Stimulated activated naive CD8-positive, alpha-beta T cell treated with anti-CD3 and anti-CD28 coated beads, Interleukin-15, amount 100 ng/mL, for 72 hours (primary cell): ENCODE measurements at regions not wholly inside any gene's neighbourhood (a gene's known extent, or its start where the extent isn't known, plus 50 kb on each side); places are given as distances from the start of the nearest gene placed in this dataset.
"Not testable (repeated sequence)": the region's sequence is repeated elsewhere in the genome, so short reads cannot be mapped to it uniquely, and the experiment has no call there.

Experiments
- ATAC-seq: fragments of 150-1000 bp; cut with Tn5 transposase; 2 replicates; pipeline ENCODE4 v1.10.0; 2021; ENCODE audit warnings: mild to moderate bottlenecking, moderate library complexity
- DNase-seq, 2 donors: peaks; one replicate each; pipeline ENCODE4 v3.0.0; 2021 to 2022
- H3K27ac Mint-ChIP-seq, 2 donors: one replicate each; pipeline ENCODE4 v1.8.0; 2022; ENCODE audit warnings: mild to moderate bottlenecking in 2 of 2, mixed read lengths in 2 of 2, moderate library complexity in 2 of 2
- H3K27me3 Mint-ChIP-seq: one replicate; pipeline ENCODE4 v1.8.0; 2022; ENCODE audit warnings: mixed read lengths
- H3K4me1 Mint-ChIP-seq: one replicate; pipeline ENCODE4 v1.8.0; 2022; ENCODE audit warnings: mild to moderate bottlenecking, mixed read lengths
- H3K4me3 Mint-ChIP-seq, 2 donors: one replicate each; pipeline ENCODE4 v1.8.0; 2022; ENCODE audit warnings: mild to moderate bottlenecking in 2 of 2, mixed read lengths in 2 of 2, moderate library complexity in 1 of 2
- H3K9me3 Mint-ChIP-seq, 2 donors: one replicate each; pipeline ENCODE4 v1.8.0; 2022; ENCODE audit warnings: mixed read lengths in 2 of 2

DNA sequence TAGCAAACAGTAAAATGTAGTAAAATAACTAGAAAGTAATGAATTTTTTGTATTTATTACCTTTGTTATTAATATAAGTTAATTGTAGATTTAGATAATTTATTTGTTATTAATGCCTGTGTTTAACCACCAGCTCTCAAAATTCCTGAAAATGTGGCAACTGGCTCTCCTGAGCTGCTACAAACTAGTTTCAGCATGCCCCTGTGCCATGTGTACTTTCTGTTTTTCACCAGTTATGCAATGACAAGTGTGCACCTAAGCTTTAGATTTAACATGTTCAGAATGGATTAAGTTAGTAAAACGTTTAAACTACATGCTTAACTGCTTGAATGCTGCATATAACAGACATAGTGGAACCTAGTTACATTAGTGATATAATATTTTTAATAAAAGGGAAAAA lies 88.1 kb downstream of the POSTN start:
- H3K27me3 Mint-ChIP-seq, result no peaks in the 10 kb centered on the region
- ATAC-seq, result no peak
- H3K4me1 Mint-ChIP-seq, result no peaks in the 10 kb centered on the region
- no peak overlapping the region for H3K4me3 Mint-ChIP-seq
- H3K27ac Mint-ChIP-seq, result no peak overlapping the region
- H3K9me3 Mint-ChIP-seq, result peaks cover 0 to 4% of the 10 kb centered on the region in 2 donors
- DNase-seq, result no peak

DNA sequence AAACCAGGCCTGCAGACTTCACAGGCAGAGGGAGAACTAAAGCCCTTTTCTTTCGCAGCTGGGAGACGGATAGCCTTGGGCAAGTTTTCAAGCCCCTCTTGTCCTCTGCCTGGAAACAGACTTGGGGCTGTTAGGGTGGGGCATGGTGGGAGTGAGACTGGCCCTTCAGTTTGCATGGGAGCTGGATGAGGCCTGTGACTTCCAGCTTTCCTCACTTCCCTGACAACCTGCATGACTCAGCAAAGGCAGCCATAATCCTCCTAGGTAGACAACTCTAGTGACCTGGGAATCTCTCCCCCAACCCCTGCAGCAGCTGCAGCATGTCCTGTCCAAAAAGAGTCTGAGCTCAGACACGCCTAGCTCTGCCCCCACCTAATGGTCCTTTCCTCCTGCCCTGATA lies 93.0 kb downstream of the POSTN start:
- H3K4me1 Mint-ChIP-seq, result no peaks in the 10 kb centered on the region
- H3K27ac Mint-ChIP-seq, result no peak overlapping the region

DNA sequence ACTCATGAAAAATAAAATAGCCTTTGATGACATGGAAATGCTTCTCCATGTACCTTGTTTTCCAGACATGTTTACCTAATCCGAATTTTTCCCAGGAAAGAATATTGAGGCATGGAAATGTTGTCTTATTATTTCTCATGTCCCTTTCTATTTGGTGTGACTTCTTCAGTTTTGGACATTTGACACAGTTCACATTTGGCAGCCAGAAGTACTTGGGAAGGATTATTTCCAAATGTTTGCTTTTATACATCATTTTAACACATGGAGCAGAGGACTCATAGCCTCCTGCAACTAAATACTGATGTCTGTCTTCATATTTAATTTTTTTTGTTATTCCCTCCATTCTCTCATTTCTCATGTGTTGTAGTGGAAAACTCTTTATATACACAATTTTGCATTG lies 94.3 kb downstream of the POSTN start:
- ATAC-seq, result no peak
- DNase-seq, result no peak
- no peaks in the 10 kb centered on the region for H3K4me1 Mint-ChIP-seq
- H3K27ac Mint-ChIP-seq, result no peak overlapping the region
- H3K9me3 Mint-ChIP-seq, result no peaks in the 10 kb centered on the region
- H3K4me3 Mint-ChIP-seq, result no peak overlapping the region
- no peaks in the 10 kb centered on the region for H3K27me3 Mint-ChIP-seq

More for the DNA sequence above, 93.0 kb downstream of the POSTN start:
- Mint-ChIP-seq H3K4me3 (no peak overlapping the region), H3K9me3 (no peaks in the 10 kb centered on the region), H3K27me3 (no peaks in the 10 kb centered on the region)
- ATAC-seq, result no peak
- no peak for DNase-seq

DNA sequence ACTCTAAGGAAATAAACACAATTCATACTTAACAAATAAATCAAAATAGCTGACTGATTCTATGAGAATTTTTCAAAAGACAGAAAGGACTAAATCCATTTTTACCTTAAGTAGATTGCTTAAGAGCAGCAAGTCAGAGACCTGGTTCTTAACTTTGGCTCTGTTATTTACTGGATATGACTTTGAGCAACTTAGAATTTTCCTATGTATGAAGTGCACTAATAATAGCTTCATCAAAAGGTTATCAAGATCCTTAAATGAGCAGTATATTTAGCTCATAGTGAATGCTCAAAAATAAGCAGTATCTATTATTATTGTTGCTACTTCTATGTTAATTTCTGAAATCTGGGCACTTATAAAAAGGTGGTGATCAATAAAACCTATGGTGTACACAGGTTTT lies 95.3 kb downstream of the POSTN start:
- no peak overlapping the region for H3K27ac Mint-ChIP-seq
- no peaks in the 10 kb centered on the region for H3K27me3 Mint-ChIP-seq
- no peaks in the 10 kb centered on the region for H3K4me1 Mint-ChIP-seq
- DNase-seq (no peak), ATAC-seq (no peak)
- H3K9me3 Mint-ChIP-seq, result no peaks in the 10 kb centered on the region
- H3K4me3 Mint-ChIP-seq, result no peak overlapping the region

DNA sequence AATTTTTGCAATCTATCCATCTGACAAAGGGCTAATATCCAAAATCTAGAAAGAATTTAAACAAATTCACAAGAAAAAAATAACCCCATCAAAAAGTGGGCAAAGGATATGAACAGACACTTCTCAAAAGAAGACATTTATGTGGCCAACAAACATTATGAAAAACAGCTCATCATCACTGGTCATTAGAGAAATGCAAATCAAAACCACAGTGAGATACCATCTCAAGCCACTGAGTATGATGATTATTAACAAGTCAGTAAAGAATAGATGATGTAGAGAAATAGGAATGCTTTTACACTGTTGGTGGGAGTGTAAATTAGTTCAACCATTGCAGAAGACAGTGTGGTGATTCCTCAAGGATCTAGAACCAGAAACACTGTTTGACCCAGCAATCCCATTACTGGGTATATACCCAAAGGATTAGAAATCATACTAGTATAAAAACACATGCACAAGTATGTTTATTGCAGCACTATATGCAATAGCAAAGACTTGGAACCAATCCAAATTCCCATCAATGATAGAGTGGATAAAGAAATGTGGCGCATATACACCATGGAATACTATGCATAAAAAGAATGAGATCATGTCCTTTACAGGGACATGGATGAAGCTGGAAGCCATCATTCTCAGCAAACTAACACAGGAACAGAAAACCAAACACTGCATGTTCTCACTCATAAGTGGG lies 96.1 kb downstream of the POSTN start:
- H3K9me3 Mint-ChIP-seq, H3K27me3 Mint-ChIP-seq, H3K4me3 Mint-ChIP-seq, ATAC-seq, H3K4me1 Mint-ChIP-seq, DNase-seq, H3K27ac Mint-ChIP-seq: not testable (repeated sequence)

DNA sequence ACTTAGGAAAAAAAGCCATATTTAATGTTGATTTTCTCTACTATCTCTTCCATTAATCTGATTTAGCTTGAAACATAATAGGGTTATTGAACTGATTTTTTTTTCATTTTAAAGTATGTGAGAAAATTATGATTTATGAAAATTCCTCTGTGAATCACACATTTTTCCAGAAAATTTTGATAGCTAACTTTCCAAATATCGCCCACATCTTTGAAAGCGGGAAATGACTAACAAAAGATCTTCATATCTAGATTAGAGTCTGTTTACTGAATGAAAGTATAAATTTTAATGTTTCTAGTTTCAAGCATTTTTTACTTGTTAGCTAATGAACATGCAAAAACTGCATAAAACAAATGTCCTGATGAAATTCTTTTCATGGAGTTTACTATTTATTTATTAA lies 97.4 kb downstream of the POSTN start:
- ATAC-seq (no peak), DNase-seq (no peak)
- Mint-ChIP-seq H3K27ac (no peak overlapping the region), H3K9me3 (peaks cover 0 to 5% of the 10 kb centered on the region in 2 donors), H3K4me1 (no peaks in the 10 kb centered on the region), H3K4me3 (no peak overlapping the region), H3K27me3 (no peaks in the 10 kb centered on the region)

DNA sequence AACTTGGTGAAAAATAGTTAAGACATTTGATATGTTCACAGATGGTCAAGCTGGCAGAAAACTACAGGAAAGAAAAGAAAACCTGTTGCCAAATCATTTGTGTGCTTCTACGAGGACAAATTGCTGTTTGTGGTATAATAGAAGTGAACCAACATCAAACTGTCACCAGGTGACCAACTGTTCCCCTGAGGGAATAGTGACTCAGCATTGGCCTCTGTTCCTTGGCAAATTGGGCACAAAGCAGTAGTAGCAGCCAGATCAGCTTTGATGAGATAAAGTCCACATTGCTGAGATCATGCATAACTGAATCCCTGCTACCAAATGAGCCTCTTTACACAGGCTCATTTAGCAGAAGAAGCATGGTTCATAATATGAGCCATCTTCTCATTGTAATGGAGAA lies 103.5 kb downstream of the POSTN start:
- Mint-ChIP-seq H3K9me3 (peaks cover 0 to 5% of the 10 kb centered on the region in 2 donors), H3K4me3 (no peak overlapping the region), H3K4me1 (no peaks in the 10 kb centered on the region), H3K27ac (no peak overlapping the region), H3K27me3 (no peaks in the 10 kb centered on the region)
- no peak for DNase-seq
- no peak for ATAC-seq

DNA sequence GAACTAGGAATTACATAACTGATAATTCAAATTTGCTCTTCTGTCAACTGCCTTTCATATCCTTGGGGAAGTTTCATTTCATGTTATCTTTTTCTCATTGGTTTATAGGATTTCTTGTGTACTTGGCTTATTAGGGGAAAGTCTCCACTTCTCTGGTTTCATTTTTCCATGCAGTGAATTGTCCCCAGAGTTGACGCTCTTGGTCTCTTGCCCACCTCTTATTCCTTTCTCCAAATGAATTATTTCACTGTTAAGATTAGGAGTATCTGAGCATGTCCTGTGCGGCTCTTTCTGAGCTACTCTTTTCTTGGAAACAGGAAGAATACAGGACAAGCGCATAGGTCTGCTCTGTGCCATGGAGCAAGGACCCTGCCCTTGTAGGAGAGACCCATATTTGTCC lies 104.8 kb downstream of the POSTN start:
- ATAC-seq, result no peak
- Mint-ChIP-seq H3K9me3 (peaks cover 0 to 5% of the 10 kb centered on the region in 2 donors), H3K4me3 (no peak overlapping the region), H3K27ac (no peak overlapping the region), H3K4me1 (no peaks in the 10 kb centered on the region), H3K27me3 (no peaks in the 10 kb centered on the region)
- DNase-seq, result no peak

DNA sequence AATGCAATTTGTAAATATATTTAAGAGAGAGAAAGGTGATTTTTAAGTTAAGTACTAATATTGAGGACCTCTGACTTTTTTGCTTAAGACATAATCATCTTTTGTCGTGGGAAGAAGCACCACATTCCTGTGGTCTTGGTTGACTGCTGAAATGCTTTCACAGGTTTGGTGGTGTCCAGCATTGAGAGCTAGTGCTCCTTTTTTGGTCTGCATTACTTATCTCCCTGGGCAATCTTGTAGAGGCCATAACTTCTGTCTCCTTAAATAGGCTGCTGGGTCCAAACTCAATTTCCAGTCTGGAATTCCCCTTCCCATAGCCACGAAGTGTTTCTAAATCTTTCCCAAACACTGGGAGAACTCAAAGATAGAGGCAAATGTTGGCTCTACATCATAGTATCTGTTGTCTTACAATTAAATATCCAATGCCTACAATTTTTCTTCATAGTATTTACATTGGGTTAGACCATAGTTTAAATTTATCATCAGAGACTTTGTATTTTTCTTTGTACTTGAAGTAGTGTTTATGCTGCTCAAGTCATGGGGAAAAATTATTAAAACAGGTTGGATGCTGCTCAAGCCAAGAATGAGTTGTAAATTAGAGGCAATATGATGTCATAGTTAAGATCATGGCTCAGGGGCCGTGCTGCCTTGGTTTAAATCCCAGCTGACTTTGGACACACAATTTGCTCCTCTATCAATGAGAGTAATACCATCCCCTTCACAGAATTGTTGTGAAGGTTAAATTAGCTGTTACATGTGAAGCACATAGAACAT lies 105.6 kb downstream of the POSTN start:
- Mint-ChIP-seq H3K4me3 (no peak overlapping the region), H3K27me3 (no peaks in the 10 kb centered on the region), H3K9me3 (peaks cover 0 to 5% of the 10 kb centered on the region in 2 donors), H3K4me1 (no peaks in the 10 kb centered on the region), H3K27ac (no peak overlapping the region)
- ATAC-seq (no peak), DNase-seq (no peak)

DNA sequence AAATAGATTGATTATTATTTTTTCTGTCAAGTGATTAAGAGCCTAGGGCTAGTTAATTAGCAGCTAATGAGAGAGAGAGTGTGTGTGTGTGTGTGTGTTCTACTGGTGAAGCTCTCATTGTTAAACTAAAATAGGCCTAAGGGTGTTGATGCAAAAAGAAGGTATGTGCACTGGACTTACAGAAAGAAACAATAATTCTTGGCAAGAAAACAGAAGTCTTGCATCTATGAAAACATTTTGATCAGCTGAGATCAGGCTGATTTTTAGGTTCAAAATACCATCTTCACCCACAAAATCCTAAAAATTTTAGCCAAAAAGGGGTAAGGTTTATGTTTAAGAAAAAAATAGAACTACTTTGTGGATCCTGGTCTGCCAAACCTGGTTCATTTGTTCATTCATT lies 106.5 kb downstream of the POSTN start:
- Mint-ChIP-seq H3K27me3 (no peaks in the 10 kb centered on the region), H3K27ac (peak overlapping the region in 1 of 2 donors; percentile 25), H3K4me3 (no peak overlapping the region), H3K4me1 (no peaks in the 10 kb centered on the region), H3K9me3 (peaks cover 0 to 5% of the 10 kb centered on the region in 2 donors)
- no peak for ATAC-seq
- DNase-seq, result no peak

DNA sequence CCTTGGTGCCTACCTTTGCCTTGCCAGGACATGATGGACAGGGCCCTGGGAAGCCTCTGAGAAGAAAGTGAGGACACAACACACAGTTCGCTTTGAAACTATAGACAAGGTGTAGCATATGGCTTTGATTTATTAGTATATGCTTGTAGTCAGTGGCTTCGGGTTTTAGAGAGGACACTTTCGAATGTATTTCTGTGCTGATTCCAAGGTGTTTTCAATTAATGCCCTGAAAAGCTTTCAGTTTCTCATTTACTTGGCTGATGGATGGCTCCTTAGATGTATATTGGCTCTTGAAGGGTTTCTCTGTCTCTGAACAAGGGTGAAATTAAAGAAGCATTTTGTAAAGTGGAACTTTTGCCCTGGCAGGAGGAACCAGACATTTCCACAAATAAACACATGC lies 106.9 kb downstream of the POSTN start:
- DNase-seq, result no peak
- peak overlapping the region in 1 of 2 donors; percentile 25 for H3K27ac Mint-ChIP-seq
- H3K9me3 Mint-ChIP-seq, result peaks cover 0 to 4% of the 10 kb centered on the region in 2 donors
- H3K27me3 Mint-ChIP-seq, result no peaks in the 10 kb centered on the region
- no peak overlapping the region for H3K4me3 Mint-ChIP-seq
- no peaks in the 10 kb centered on the region for H3K4me1 Mint-ChIP-seq
- ATAC-seq, result no peak

DNA sequence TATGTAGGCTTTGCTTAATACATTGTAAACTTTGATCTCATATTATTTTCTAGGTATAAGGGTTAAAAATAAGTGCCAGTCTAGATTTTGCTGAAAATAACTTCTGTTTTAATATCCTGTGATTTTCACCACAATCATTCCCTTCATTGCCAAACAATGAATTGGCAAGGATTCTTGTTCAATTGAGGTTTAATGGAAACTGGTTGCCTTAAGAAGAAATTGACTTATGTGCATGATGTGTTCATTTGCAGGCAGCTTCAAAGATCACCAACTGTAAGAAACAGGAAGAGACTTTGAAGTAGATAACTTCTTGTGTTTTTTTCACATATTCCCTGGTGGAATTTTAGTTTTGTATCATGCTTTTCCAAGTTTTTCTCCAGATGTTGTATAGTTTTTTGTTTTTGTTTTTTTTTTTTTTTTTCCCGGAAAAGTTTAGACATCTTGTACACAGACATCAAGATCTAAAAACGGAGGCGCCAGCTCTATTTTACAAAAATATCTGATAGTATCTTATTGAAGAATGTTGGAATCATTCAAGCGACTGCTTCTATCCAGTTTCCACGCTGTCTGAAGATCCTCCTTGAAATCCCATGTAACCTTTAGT lies 108.3 kb downstream of the POSTN start:
- Mint-ChIP-seq H3K4me3 (no peak overlapping the region), H3K9me3 (no peaks in the 10 kb centered on the region), H3K27me3 (no peaks in the 10 kb centered on the region), H3K4me1 (no peaks in the 10 kb centered on the region), H3K27ac (no peak overlapping the region)
- DNase-seq, result no peak
- ATAC-seq, result no peak

DNA sequence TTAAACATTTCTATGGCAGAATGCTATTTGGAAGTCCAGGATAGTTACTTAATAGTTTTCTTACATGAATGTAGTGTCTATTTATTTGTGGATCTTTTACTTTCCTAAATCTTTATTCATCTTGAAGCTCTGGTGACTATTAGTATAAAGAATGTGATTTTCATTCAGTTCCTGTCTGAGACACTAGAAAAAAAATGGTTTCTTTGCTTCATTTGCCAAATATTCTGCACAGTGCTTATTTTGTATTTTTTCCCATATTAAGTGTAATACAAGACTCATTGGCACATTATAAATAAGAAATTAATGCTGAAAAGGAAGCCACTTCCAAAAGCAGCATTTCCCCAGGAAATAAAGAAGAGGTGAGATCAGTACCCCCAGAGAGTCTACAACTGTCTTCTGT lies 109.8 kb downstream of the POSTN start:
- no peaks in the 10 kb centered on the region for H3K27me3 Mint-ChIP-seq
- DNase-seq (no peak), ATAC-seq (no peak)
- H3K4me3 Mint-ChIP-seq, result no peak overlapping the region
- H3K4me1 Mint-ChIP-seq, result no peaks in the 10 kb centered on the region
- no peaks in the 10 kb centered on the region for H3K9me3 Mint-ChIP-seq
- H3K27ac Mint-ChIP-seq, result no peak overlapping the region

DNA sequence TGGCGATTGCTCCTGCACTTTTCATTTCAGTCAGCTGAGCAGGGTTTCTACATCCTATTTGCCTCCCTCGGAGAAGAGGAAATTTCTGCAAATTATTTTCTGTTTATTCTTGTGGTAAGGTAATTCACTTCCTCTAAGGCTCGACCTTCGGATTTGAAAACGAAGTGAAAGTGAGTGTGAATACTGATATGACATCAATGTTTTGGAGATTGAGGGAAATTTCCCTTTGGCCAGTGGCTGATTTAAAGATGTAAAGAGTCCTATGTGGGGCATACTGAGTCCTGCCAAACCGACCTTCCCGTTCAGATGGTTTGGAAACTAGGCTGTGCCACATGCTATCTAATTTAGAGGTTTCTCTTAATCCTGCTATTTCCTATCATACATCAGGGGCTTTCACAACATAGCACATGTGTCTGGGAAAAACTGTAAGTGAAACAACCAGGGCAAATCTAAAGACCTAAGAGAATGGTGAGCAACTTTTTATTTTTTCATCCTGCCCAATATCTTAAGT lies 112.3 kb downstream of the POSTN start:
- DNase-seq (no peak), ATAC-seq (no peak)
- H3K4me1 Mint-ChIP-seq, result no peaks in the 10 kb centered on the region
- H3K4me3 Mint-ChIP-seq, result no peak overlapping the region
- no peaks in the 10 kb centered on the region for H3K27me3 Mint-ChIP-seq
- H3K9me3 Mint-ChIP-seq, result no peaks in the 10 kb centered on the region
- H3K27ac Mint-ChIP-seq, result no peak overlapping the region

DNA sequence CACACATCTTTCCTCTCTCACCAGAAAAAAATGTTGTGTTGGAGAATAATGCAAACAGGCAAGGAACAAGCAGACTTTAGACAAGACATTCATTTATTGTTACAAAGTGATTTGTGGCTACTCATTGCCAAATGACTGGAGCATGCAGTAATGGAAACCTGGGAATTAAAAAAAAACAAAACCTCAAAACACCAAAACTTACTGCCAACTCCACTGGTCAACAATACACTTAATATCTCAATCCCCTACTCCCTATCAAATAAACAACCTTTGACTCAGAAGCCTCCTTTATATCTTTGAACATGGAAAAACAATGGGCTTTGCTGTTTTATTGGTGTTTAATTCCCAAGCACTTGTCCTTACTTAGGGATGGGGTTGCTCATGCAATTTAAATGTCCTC lies 112.8 kb downstream of the POSTN start:
- DNase-seq, result no peak

DNA sequence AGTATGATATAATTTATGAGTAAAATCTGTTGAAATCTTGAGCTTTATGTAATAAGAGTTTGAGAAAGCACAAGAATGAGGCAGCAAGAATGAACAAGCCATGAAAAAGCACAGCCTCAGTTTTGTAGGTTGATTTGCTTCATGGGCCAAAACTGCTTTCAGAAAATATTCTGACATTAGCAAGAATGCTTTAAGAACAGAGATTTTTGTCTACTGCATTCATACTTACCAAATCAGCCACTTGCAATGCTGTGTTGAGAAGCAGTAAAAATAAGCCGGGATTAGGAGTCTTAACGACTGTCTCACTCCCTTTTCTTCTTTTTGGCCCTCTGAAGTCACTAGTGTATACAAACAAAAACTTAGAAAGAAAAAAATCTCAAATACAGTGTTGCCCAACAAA lies 114.5 kb downstream of the POSTN start:
- ATAC-seq, result no peak
- Mint-ChIP-seq H3K4me3 (no peak overlapping the region), H3K9me3 (peaks cover 0 to 6% of the 10 kb centered on the region in 2 donors), H3K27ac (no peak overlapping the region), H3K27me3 (no peaks in the 10 kb centered on the region), H3K4me1 (no peaks in the 10 kb centered on the region)
- DNase-seq, result no peak

More for the DNA sequence above, 112.8 kb downstream of the POSTN start:
- Mint-ChIP-seq H3K27me3 (no peaks in the 10 kb centered on the region), H3K27ac (no peak overlapping the region), H3K9me3 (no peaks in the 10 kb centered on the region), H3K4me1 (no peaks in the 10 kb centered on the region), H3K4me3 (no peak overlapping the region)
- no peak for ATAC-seq
